ENCODE measurements at regions not wholly inside any gene's neighbourhood (a gene's known extent, or its start where the extent isn't known, plus 50 kb on each side); places are given as distances from the start of the nearest gene placed in this dataset.

GRCh38 chr16:66267292-66268014, 99.0 kb upstream of the CDH5 start:
- TF ChIP-seq, protein P1, sequence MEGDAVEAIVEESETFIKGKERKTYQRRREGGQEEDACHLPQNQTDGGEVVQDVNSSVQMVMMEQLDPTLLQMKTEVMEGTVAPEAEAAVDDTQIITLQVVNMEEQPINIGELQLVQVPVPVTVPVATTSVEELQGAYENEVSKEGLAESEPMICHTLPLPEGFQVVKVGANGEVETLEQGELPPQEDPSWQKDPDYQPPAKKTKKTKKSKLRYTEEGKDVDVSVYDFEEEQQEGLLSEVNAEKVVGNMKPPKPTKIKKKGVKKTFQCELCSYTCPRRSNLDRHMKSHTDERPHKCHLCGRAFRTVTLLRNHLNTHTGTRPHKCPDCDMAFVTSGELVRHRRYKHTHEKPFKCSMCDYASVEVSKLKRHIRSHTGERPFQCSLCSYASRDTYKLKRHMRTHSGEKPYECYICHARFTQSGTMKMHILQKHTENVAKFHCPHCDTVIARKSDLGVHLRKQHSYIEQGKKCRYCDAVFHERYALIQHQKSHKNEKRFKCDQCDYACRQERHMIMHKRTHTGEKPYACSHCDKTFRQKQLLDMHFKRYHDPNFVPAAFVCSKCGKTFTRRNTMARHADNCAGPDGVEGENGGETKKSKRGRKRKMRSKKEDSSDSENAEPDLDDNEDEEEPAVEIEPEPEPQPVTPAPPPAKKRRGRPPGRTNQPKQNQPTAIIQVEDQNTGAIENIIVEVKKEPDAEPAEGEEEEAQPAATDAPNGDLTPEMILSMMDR (IDR thresholded peaks at IDR 0.05; ENCODE audit: insufficient read depth, low read depth, low read length), result no peak
- no peak for TF ChIP-seq EZH2 (IDR thresholded peaks at IDR 0.05; ENCODE audit: insufficient read depth, low read length)
